ENCODE measurements at regions not wholly inside any gene's neighbourhood (a gene's known extent, or its start where the extent isn't known, plus 50 kb on each side); places are given as distances from the start of the nearest gene placed in this dataset.

- in situ Hi-C loops (cut with HindIII; ENCODE audit: low sequenced_read_pairs): no loop called here
- TF ChIP-seq CTCF (IDR thresholded peaks at IDR 0.05; ENCODE audit: low read depth, low read length): no peak
- no peak overlapping the region for H3K4me3 ChIP-seq (ENCODE audit: low read depth, low read length)
- DNase-seq (ENCODE audit: low read depth, low spot score): no peak
Observed at GRCh38 chr3:98972720-98973119, 71.2 kb upstream of the DCBLD2 start.

- peak; percentile 95 for DNase-seq (ENCODE audit: low read depth, low spot score)
- H3K4me3 ChIP-seq (ENCODE audit: low read depth, low read length): no peak overlapping the region
- in situ Hi-C loops (cut with HindIII; ENCODE audit: low sequenced_read_pairs): no loop called here
- no peak for TF ChIP-seq CTCF (IDR thresholded peaks at IDR 0.05; ENCODE audit: low read depth, low read length)
Observed at GRCh38 chr3:98972155-98972554, 70.7 kb upstream of the DCBLD2 start.

- DNase-seq (ENCODE audit: low read depth, low spot score): peak; percentile 93
- H3K4me3 ChIP-seq (ENCODE audit: low read depth, low read length): no peak overlapping the region
- TF ChIP-seq CTCF (IDR thresholded peaks at IDR 0.05; ENCODE audit: low read depth, low read length): no peak
- in situ Hi-C loops (cut with HindIII; ENCODE audit: low sequenced_read_pairs): no loop called here
Observed at GRCh38 chr3:98971169-98971681, 69.7 kb upstream of the DCBLD2 start.

GRCh38 chr3:98969295-98969694 lies 67.8 kb upstream of the DCBLD2 start:
- in situ Hi-C loops (cut with HindIII; ENCODE audit: low sequenced_read_pairs): no loop called here
- H3K4me3 ChIP-seq (ENCODE audit: low read depth, low read length): no peak overlapping the region
- no peak for DNase-seq (ENCODE audit: low read depth, low spot score)
- TF ChIP-seq CTCF (IDR thresholded peaks at IDR 0.05; ENCODE audit: low read depth, low read length): no peak

GRCh38 chr3:98968824-98969223 lies 67.3 kb upstream of the DCBLD2 start:
- H3K4me3 ChIP-seq (ENCODE audit: low read depth, low read length): no peak overlapping the region
- in situ Hi-C loops (cut with HindIII; ENCODE audit: low sequenced_read_pairs): no loop called here
- no peak for TF ChIP-seq CTCF (IDR thresholded peaks at IDR 0.05; ENCODE audit: low read depth, low read length)
- DNase-seq (ENCODE audit: low read depth, low spot score): no peak

- no peak overlapping the region for H3K4me3 ChIP-seq (ENCODE audit: low read depth, low read length)
- no peak for TF ChIP-seq CTCF (IDR thresholded peaks at IDR 0.05; ENCODE audit: low read depth, low read length)
- no peak for DNase-seq (ENCODE audit: low read depth, low spot score)
- in situ Hi-C loops (cut with HindIII; ENCODE audit: low sequenced_read_pairs): no loop called here
Observed at GRCh38 chr3:98968347-98968746, 66.9 kb upstream of the DCBLD2 start.

- H3K4me3 ChIP-seq (ENCODE audit: low read depth, low read length): no peak overlapping the region
- in situ Hi-C loops (cut with HindIII; ENCODE audit: low sequenced_read_pairs): no loop called here
- TF ChIP-seq CTCF (IDR thresholded peaks at IDR 0.05; ENCODE audit: low read depth, low read length): no peak
- no peak for DNase-seq (ENCODE audit: low read depth, low spot score)
Observed at GRCh38 chr3:98967758-98968157, 66.3 kb upstream of the DCBLD2 start.
